Vagina (tissue), 2 donors: ENCODE measurements at regions not wholly inside any gene's neighbourhood (a gene's known extent, or its start where the extent isn't known, plus 50 kb on each side); places are given as distances from the start of the nearest gene placed in this dataset.
"Not testable (repeated sequence)": the region's sequence is repeated elsewhere in the genome, so short reads cannot be mapped to it uniquely, and the experiment has no call there.

Experiments
- DNase-seq, 2 donors: peaks; one replicate each; pipeline ENCODE4 v3.0.0-alpha.2; 2017; ENCODE audit errors: extremely low spot score in 2 of 2
- H3K27ac ChIP-seq: fragments of 200-600 bp; sonication (generic); one replicate; pipeline ENCODE4 v1.5.1; 2019
- H3K27me3 ChIP-seq: fragments of 200-600 bp; sonication (generic); one replicate; pipeline ENCODE4 v1.5.1; 2019
- H3K36me3 ChIP-seq, 2 donors: fragments of 200-600 bp; sonication (generic); one replicate each; pipeline ENCODE4 v1.5.1; 2017 to 2019
- H3K4me1 ChIP-seq: fragments of 200-600 bp; sonication (generic); one replicate; pipeline ENCODE4 v1.5.1; 2019
- H3K4me3 ChIP-seq, 2 donors: fragments of 200-600 bp; sonication (generic); 1 replicate in 1 of 2; 2 replicates in 1 of 2; pipeline ENCODE4 v1.5.1; 2016 to 2019
- H3K9me3 ChIP-seq: fragments of 200-600 bp; sonication (generic); one replicate; pipeline ENCODE4 v1.5.1; 2019
- POLR2A ChIP-seq, 2 donors: fragments of 450-650 bp; IDR thresholded peaks; one replicate each; pipeline ENCODE4 v1.6.1; 2017; ENCODE audit warnings: antibody characterized with exemption in 2 of 2, mild to moderate bottlenecking in 2 of 2, moderate library complexity in 2 of 2
- POLR2AphosphoS5 ChIP-seq, 2 donors: sonication (generic); formaldehyde crosslinking; IDR thresholded peaks; one replicate each; pipeline ENCODE4 v1.9.0; 2017; ENCODE audit warnings: antibody characterized with exemption in 2 of 2, mild to moderate bottlenecking in 2 of 2, low read depth in 1 of 2; ENCODE audit not compliant: insufficient read depth in 1 of 2
- intact Hi-C: fragments of 100-400 bp; cut with DNase I; formaldehyde crosslinking; loops from one replicate; pipeline ENCODE4 v1.15.1; 2023
- TF ChIP-seq, protein P1 (sequence below), 3 experiments: fragments of 450-650 bp in 2 of 3; fragments of 200-600 bp in 1 of 3; sonication (generic) in 1 of 3; IDR thresholded peaks; one replicate each; pipeline ENCODE4 v1.5.1; 2017 to 2019; ENCODE audit warnings: antibody characterized with exemption in 3 of 3, mild to moderate bottlenecking in 2 of 3, moderate library complexity in 2 of 3

DNA sequence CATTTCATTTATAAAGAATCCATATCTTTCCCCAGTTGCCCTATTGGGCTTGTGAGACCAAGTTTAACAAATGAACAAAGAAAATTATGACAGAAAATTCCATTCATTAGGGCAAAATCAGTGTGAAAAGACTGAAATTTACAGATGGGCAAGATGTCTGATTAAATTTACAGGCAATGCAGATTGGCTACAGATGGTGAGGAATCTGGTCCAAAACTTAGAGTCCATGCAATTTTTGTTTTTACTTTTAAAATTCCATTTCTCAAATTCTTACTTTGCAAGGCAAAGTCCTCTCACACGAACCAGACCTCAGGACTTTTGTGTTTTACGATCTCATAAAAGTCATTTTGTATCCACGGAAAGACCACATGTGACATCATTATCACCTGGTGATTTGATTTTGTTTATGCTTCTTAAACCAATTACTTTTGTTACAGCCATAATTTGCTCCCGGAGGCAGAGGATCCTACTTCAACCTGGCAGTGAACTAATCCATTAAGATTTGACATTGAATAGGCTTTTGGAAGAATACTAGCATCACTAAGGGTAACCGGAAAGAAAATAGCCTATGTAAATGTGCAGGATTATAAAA is 843.7 kb upstream of the CHORDC1 start:
- no peaks in the 10 kb centered on the region for H3K27me3 ChIP-seq
- no peak overlapping the region for H3K4me3 ChIP-seq
- no peak for TF ChIP-seq POLR2AphosphoS5 (IDR thresholded peaks at IDR 0.05; ENCODE audit: insufficient read depth in 1 of 2, low read depth in 1 of 2)
- TF ChIP-seq, protein P1, sequence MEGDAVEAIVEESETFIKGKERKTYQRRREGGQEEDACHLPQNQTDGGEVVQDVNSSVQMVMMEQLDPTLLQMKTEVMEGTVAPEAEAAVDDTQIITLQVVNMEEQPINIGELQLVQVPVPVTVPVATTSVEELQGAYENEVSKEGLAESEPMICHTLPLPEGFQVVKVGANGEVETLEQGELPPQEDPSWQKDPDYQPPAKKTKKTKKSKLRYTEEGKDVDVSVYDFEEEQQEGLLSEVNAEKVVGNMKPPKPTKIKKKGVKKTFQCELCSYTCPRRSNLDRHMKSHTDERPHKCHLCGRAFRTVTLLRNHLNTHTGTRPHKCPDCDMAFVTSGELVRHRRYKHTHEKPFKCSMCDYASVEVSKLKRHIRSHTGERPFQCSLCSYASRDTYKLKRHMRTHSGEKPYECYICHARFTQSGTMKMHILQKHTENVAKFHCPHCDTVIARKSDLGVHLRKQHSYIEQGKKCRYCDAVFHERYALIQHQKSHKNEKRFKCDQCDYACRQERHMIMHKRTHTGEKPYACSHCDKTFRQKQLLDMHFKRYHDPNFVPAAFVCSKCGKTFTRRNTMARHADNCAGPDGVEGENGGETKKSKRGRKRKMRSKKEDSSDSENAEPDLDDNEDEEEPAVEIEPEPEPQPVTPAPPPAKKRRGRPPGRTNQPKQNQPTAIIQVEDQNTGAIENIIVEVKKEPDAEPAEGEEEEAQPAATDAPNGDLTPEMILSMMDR (IDR thresholded peaks at IDR 0.05): no peak
- TF ChIP-seq POLR2A (IDR thresholded peaks at IDR 0.05): no peak
- no peak for DNase-seq
- no peak overlapping the region for H3K27ac ChIP-seq
- no peaks in the 10 kb centered on the region for H3K36me3 ChIP-seq
- intact Hi-C loops: no loop called here
- no peaks in the 10 kb centered on the region for H3K4me1 ChIP-seq
- no peaks in the 10 kb centered on the region for H3K9me3 ChIP-seq

DNA sequence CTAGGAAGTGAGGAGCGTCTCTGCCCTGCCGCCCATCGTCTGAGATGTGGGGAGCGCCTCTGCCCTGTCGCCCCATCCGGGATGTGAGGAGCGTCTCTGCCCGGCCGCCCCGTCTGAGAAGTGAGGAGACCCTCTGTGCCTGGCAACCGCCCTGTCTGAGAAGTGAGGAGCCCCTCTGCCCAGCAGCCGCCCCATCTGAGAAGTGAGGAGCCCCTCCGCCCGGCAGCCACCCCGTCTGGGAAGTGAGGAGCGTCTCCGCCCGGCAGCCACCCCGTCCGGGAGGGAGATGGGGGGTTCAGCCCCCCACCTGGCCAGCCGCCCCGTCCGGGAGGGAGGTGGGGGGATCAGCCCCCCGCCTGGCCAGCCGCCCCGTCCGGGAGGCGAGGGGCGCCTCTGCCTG is 840.5 kb upstream of the CHORDC1 start:
- H3K36me3 ChIP-seq, H3K4me3 ChIP-seq, intact Hi-C loops, DNase-seq, H3K27ac ChIP-seq, H3K4me1 ChIP-seq, H3K9me3 ChIP-seq, H3K27me3 ChIP-seq: not testable (repeated sequence)

DNA sequence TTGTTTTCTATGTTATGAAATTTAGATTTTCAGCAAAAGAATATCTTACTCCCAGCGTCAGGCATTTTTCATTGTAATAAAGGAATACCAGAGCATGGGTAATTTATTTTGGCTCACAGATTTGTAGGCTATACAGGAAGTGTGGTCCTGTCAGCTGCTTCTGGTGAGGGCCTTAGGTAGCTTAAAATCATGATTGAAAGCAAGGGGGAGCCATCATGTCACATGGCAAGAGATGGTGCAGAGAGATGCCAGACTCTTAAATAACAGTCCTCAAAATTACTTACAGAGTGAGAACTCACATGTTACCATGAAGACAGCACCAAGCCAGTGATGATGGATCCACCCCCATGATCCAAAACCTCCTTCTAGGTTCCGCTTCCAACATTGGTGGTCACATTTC is 825.0 kb upstream of the CHORDC1 start:
- H3K27me3 ChIP-seq: no peaks in the 10 kb centered on the region
- H3K36me3 ChIP-seq: no peaks in the 10 kb centered on the region
- H3K9me3 ChIP-seq: no peaks in the 10 kb centered on the region
- no peaks in the 10 kb centered on the region for H3K4me1 ChIP-seq
- no peak overlapping the region for H3K4me3 ChIP-seq
- no peak overlapping the region for H3K27ac ChIP-seq
- DNase-seq: no peak
- intact Hi-C loops: no loop called here
- TF ChIP-seq POLR2AphosphoS5 (IDR thresholded peaks at IDR 0.05; ENCODE audit: insufficient read depth in 1 of 2, low read depth in 1 of 2) (no peak), POLR2A (IDR thresholded peaks at IDR 0.05) (no peak)
- TF ChIP-seq, protein P1 (IDR thresholded peaks at IDR 0.05): no peak

DNA sequence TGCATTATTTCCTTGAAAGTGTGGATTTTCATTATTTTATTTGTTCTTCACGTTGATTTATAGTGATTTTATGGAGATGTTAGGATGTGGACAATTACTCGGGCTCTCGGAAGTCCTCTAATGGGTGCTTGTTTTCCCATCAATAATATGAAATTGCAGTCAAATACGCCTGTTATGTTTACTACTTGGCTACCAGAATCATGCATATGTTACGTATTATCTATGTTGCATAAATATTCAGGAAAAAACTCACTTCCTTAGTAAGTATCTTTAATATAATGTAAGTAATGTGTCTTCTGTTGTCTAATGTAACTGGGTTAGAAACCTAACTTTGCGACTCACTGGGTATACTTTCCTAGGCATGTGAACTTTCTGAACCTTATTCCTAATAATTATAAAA is 823.4 kb upstream of the CHORDC1 start:
- H3K36me3 ChIP-seq: no peaks in the 10 kb centered on the region
- H3K27me3 ChIP-seq: no peaks in the 10 kb centered on the region
- intact Hi-C loops: no loop called here
- H3K9me3 ChIP-seq: no peaks in the 10 kb centered on the region
- DNase-seq: no peak
- no peak overlapping the region for H3K27ac ChIP-seq
- H3K4me1 ChIP-seq: no peaks in the 10 kb centered on the region
- H3K4me3 ChIP-seq: no peak overlapping the region
- no peak for TF ChIP-seq POLR2A (IDR thresholded peaks at IDR 0.05)

DNA sequence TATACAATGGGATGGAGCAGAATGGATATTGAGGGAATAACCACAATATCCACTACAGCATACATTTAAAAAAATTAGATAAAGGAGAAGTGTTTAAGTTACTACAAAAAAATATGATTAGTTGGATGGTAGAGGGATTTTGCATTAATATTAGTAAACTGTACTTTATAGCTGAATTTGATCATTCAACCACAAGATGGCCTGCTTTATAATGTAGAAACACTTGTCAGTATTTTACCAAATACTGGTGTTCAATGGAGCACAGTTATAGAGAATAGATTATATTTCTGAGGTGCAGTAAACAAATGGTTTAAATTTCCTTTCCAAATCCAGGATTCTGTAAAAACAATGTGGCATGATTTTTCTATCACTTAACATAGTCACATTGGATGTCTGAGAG is 818.8 kb upstream of the CHORDC1 start:
- no peaks in the 10 kb centered on the region for H3K36me3 ChIP-seq
- H3K27ac ChIP-seq: no peak overlapping the region
- DNase-seq: no peak
- TF ChIP-seq POLR2A (IDR thresholded peaks at IDR 0.05) (no peak), POLR2AphosphoS5 (IDR thresholded peaks at IDR 0.05; ENCODE audit: insufficient read depth in 1 of 2, low read depth in 1 of 2) (no peak)
- TF ChIP-seq, protein P1 (IDR thresholded peaks at IDR 0.05): no peak
- H3K4me3 ChIP-seq: no peak overlapping the region
- H3K27me3 ChIP-seq: no peaks in the 10 kb centered on the region
- no peaks in the 10 kb centered on the region for H3K4me1 ChIP-seq
- intact Hi-C loops: no loop called here
- no peaks in the 10 kb centered on the region for H3K9me3 ChIP-seq

DNA sequence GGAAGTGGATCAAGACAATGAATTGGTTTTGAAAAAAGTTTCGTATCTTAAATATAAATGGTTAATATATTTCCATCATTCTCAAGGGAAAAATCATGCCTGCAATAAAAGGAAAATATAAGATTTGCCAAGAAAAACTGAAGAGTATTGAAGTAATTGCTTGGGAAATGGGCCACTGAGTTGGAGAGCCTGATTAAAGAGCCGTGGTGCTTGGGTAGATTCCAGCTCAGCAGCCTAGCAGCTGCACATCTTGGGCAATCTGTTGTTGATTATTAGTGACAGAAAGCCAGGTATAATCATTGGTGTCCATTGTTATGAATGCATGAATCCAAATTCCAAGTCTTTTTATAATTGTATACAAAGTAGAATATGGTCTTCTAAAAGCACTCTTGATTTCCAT is 800.9 kb upstream of the CHORDC1 start:
- H3K27me3 ChIP-seq: no peaks in the 10 kb centered on the region
- DNase-seq: no peak
- H3K27ac ChIP-seq: no peak overlapping the region
- no peaks in the 10 kb centered on the region for H3K4me1 ChIP-seq
- no peaks in the 10 kb centered on the region for H3K9me3 ChIP-seq
- TF ChIP-seq POLR2AphosphoS5 (IDR thresholded peaks at IDR 0.05; ENCODE audit: insufficient read depth in 1 of 2, low read depth in 1 of 2): no peak
- TF ChIP-seq, protein P1 (IDR thresholded peaks at IDR 0.05): no peak
- no peak for TF ChIP-seq POLR2A (IDR thresholded peaks at IDR 0.05)
- intact Hi-C loops: no loop called here
- H3K4me3 ChIP-seq: no peak overlapping the region
- no peaks in the 10 kb centered on the region for H3K36me3 ChIP-seq
